GM23338 (cell line): ENCODE measurements at regions not wholly inside any gene's neighbourhood (a gene's known extent, or its start where the extent isn't known, plus 50 kb on each side); places are given as distances from the start of the nearest gene placed in this dataset.

Experiments
- ATAC-seq: fragments of 200-7000 bp; cut with Tn5 transposase; 3 replicates; pipeline ENCODE4 v1.9.1; 2020
- DNase-seq: peaks from one replicate; pipeline ENCODE4 v3.0.0-alpha.2; 2015; ENCODE audit warnings: low spot score
- H2AFZ ChIP-seq: fragments of 200-600 bp; sonication (generic); 2 replicates; pipeline ENCODE4 v1.8.0; 2016; ENCODE audit warnings: antibody characterized with exemption, mild to moderate bottlenecking, moderate library complexity
- H3F3A ChIP-seq: fragments of 200-600 bp; sonication (generic); replicated peaks from 2 replicates; pipeline ENCODE4 v1.8.0; 2017; ENCODE audit warnings: antibody characterized with exemption, mixed run types, low read depth
- H3K27ac ChIP-seq: fragments of 200-600 bp; sonication (generic); 2 replicates; pipeline ENCODE4 v1.6.1; 2016; ENCODE audit warnings: low read depth
- H3K27me3 ChIP-seq: fragments of 200-600 bp; sonication (generic); 2 replicates; pipeline ENCODE4 v1.8.0; 2016; ENCODE audit warnings: mild to moderate bottlenecking, mixed run types, moderate library complexity; ENCODE audit not compliant: insufficient read depth
- H3K36me3 ChIP-seq: fragments of 200-600 bp; sonication (generic); 2 replicates; pipeline ENCODE4 v1.8.0; 2016; ENCODE audit warnings: mild to moderate bottlenecking; ENCODE audit not compliant: insufficient read depth
- H3K4me1 ChIP-seq: fragments of 200-600 bp; sonication (generic); 2 replicates; pipeline ENCODE4 v1.8.0; 2016; ENCODE audit warnings: mild to moderate bottlenecking, moderate library complexity; ENCODE audit not compliant: insufficient read depth
- H3K4me2 ChIP-seq: fragments of 200-600 bp; sonication (generic); 2 replicates; pipeline ENCODE4 v1.7.1; 2017; ENCODE audit warnings: mixed run types
- H3K4me3 ChIP-seq: fragments of 200-600 bp; sonication (generic); 2 replicates; pipeline ENCODE4 v1.6.1; 2016; ENCODE audit warnings: mixed run types
- H3K79me2 ChIP-seq: fragments of 200-600 bp; sonication (generic); replicated peaks from 2 replicates; pipeline ENCODE4 v1.8.0; 2017; ENCODE audit warnings: mild to moderate bottlenecking; ENCODE audit not compliant: insufficient read depth
- H3K9me2 ChIP-seq: fragments of 200-600 bp; sonication (generic); 2 replicates; pipeline ENCODE4 v1.8.0; 2017; ENCODE audit not compliant: insufficient read depth
- H4K20me1 ChIP-seq: fragments of 200-600 bp; sonication (generic); replicated peaks from 2 replicates; pipeline ENCODE4 v1.8.0; 2017; ENCODE audit warnings: mild to moderate bottlenecking; ENCODE audit not compliant: insufficient read depth
- H3K27ac Mint-ChIP-seq: 2 replicates; pipeline ENCODE4 v1.8.0; 2020; ENCODE audit warnings: inconsistent platforms, mild to moderate bottlenecking, moderate library complexity, mixed read lengths
- H3K27me3 Mint-ChIP-seq: 3 replicates; pipeline ENCODE4 v1.8.0; 2022; ENCODE audit warnings: low read depth, mild to moderate bottlenecking, moderate library complexity, mixed read lengths, inconsistent platforms; ENCODE audit not compliant: insufficient read depth, poor library complexity
- H3K36me3 Mint-ChIP-seq: 3 replicates; pipeline ENCODE4 v1.8.0; 2021; ENCODE audit warnings: low read depth, mild to moderate bottlenecking, inconsistent platforms, moderate library complexity, mixed read lengths
- H3K4me1 Mint-ChIP-seq: 3 replicates; pipeline ENCODE4 v1.8.0; 2020; ENCODE audit warnings: mild to moderate bottlenecking, inconsistent platforms, mixed read lengths
- H3K4me3 Mint-ChIP-seq: 3 replicates; pipeline ENCODE4 v1.8.0; 2021; ENCODE audit warnings: moderate library complexity, mild to moderate bottlenecking, inconsistent platforms, mixed read lengths
- H3K9me3 Mint-ChIP-seq: 3 replicates; pipeline ENCODE4 v1.8.0; 2020; ENCODE audit warnings: moderate library complexity, mild to moderate bottlenecking, inconsistent platforms, mixed read lengths
- EZH2 ChIP-seq: fragments of 200-600 bp; sonication (generic); IDR thresholded peaks from one replicate; pipeline ENCODE4 v1.8.0; 2017; ENCODE audit warnings: antibody characterized with exemption, mild to moderate bottlenecking, low read depth; ENCODE audit not compliant: unreplicated experiment
- EZH2phosphoT487 ChIP-seq: fragments of 200-600 bp; sonication (generic); IDR thresholded peaks from one replicate; pipeline ENCODE4 v1.8.1; 2018; ENCODE audit warnings: antibody characterized with exemption; ENCODE audit not compliant: unreplicated experiment
- JUNB ChIP-seq: IDR thresholded peaks from one replicate; pipeline ENCODE4 v1.6.1; 2016; ENCODE audit warnings: antibody characterized with exemption; ENCODE audit not compliant: unreplicated experiment
- POLR2AphosphoS5 ChIP-seq: IDR thresholded peaks from 2 replicates; pipeline ENCODE4 v1.6.1; 2016; ENCODE audit warnings: antibody characterized with exemption, low read depth
- ZNF331 ChIP-seq: fragments of 250-450 bp; sonication (Bioruptor Pico); IDR thresholded peaks from 2 replicates; pipeline ENCODE4 v1.5.0; 2020; ENCODE audit warnings: low read depth, mild to moderate bottlenecking, moderate library complexity
- ZNF462 ChIP-seq: fragments of 250-450 bp; sonication (Bioruptor Pico); IDR thresholded peaks from 2 replicates; pipeline ENCODE4 v1.5.0; 2020; ENCODE audit warnings: mild to moderate bottlenecking, moderate library complexity

DNA sequence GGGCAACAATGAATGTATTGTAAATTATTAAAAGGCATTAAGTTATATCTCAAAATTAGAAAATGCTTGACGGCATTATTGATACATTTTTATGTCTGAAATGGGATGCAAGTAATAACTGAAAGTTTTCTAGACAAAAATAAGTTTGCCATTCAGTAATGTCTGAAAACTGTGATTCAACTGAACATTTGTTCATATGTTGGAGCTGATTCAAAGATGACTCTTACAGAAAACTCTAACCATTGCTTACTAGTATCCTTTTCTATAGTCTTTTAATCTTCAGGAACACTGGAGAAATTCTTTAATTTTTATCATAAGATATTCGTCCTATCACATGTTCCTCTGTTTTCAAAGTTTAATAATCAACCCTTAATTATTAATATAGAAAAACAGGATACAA is 71.1 kb upstream of the TFEC start:
- Histone ChIP-seq H2AFZ (no peak overlapping the region), H3K27me3 (no peaks in the 10 kb centered on the region), H3F3A (no peaks in the 10 kb centered on the region), H3K27ac (no peak overlapping the region), H3K79me2 (no peaks in the 10 kb centered on the region), H3K4me2 (no peak overlapping the region), H3K4me3 (no peak overlapping the region), H3K36me3 (no peaks in the 10 kb centered on the region), H3K9me2 (no peaks in the 10 kb centered on the region), H4K20me1 (no peaks in the 10 kb centered on the region), H3K4me1 (peaks cover 6% of the 10 kb centered on the region; the same call in 1 of the 2 replicates)
- Mint-ChIP-seq H3K27ac (no peak overlapping the region), H3K4me1 (peaks cover 17% of the 10 kb centered on the region), H3K9me3 (no peaks in the 10 kb centered on the region), H3K36me3 (no peaks in the 10 kb centered on the region), H3K27me3 (no peaks in the 10 kb centered on the region), H3K4me3 (no peak overlapping the region)
- DNase-seq, result no peak
- ATAC-seq, result no peak
- no peak for TF ChIP-seq ZNF462 (CRISPR knock-in tag)

- H3K27ac Mint-ChIP-seq, result no peak overlapping the region
- Histone ChIP-seq H4K20me1 (no peaks in the 10 kb centered on the region), H3K27ac (no peak overlapping the region), H3K79me2 (no peaks in the 10 kb centered on the region), H3K4me1 (no peaks in the 10 kb centered on the region), H3K4me3 (no peak overlapping the region), H3K27me3 (no peaks in the 10 kb centered on the region), H3K9me2 (no peaks in the 10 kb centered on the region), H3K4me2 (no peak overlapping the region), H2AFZ (no peak overlapping the region), H3K36me3 (no peaks in the 10 kb centered on the region), H3F3A (no peaks in the 10 kb centered on the region)
- TF ChIP-seq EZH2, result no peak
- TF ChIP-seq ZNF331, result no peak
- no peak for TF ChIP-seq EZH2phosphoT487
- TF ChIP-seq JUNB, result no peak
- no peak for TF ChIP-seq POLR2AphosphoS5
- peaks cover 5% of the 10 kb centered on the region for H3K27me3 Mint-ChIP-seq
- H3K4me1 Mint-ChIP-seq, result no peaks in the 10 kb centered on the region
- no peak for DNase-seq
- no peak for ATAC-seq
- H3K36me3 Mint-ChIP-seq, result no peaks in the 10 kb centered on the region
- H3K4me3 Mint-ChIP-seq, result no peak overlapping the region
- peaks cover 3% of the 10 kb centered on the region; the same call in 1 of the 3 replicates for H3K9me3 Mint-ChIP-seq
These were observed 80.9 kb upstream of the TFEC start for GRCh38 chr7:116111475-116111874.
